Pons (tissue), 1 donor: ENCODE measurements at regions not wholly inside any gene's neighbourhood (a gene's known extent, or its start where the extent isn't known, plus 50 kb on each side); places are given as distances from the start of the nearest gene placed in this dataset.
"Not testable (repeated sequence)": the region's sequence is repeated elsewhere in the genome, so short reads cannot be mapped to it uniquely, and the experiment has no call there.

Experiments used
- DNase-seq: peaks from one replicate; pipeline ENCODE4 v3.0.0-alpha.2; 2016; ENCODE audit warnings: low spot score

GRCh38 chr5:86671536-86671935 lies 53.8 kb downstream of the COX7C start:
- no peak for DNase-seq

GRCh38 chr5:86674069-86674468 lies 56.3 kb downstream of the COX7C start:
- no peak for DNase-seq

- no peak for DNase-seq
Observed at GRCh38 chr5:86675311-86675710, 57.6 kb downstream of the COX7C start.

GRCh38 chr5:86679529-86679928 lies 61.8 kb downstream of the COX7C start:
- peak; percentile 64 for DNase-seq

GRCh38 chr5:86679949-86680348 lies 62.2 kb downstream of the COX7C start:
- DNase-seq: no peak

GRCh38 chr5:86684222-86684621 lies 66.5 kb downstream of the COX7C start:
- no peak for DNase-seq

GRCh38 chr5:86686046-86686445 lies 68.3 kb downstream of the COX7C start:
- DNase-seq: no peak

GRCh38 chr5:86688406-86688805 lies 70.7 kb downstream of the COX7C start:
- DNase-seq: no peak

GRCh38 chr5:86689103-86689729 lies 71.5 kb downstream of the COX7C start:
- DNase-seq: no peak

- no peak for DNase-seq
Observed at GRCh38 chr5:86709157-86709881, 91.6 kb downstream of the COX7C start.

GRCh38 chr5:86716121-86716520 lies 98.4 kb downstream of the COX7C start:
- no peak for DNase-seq

- DNase-seq: not testable (repeated sequence)
Observed at GRCh38 chr5:86731319-86732117, 113.8 kb downstream of the COX7C start.

- no peak for DNase-seq
Observed at GRCh38 chr5:86735370-86735769, 117.6 kb downstream of the COX7C start.

GRCh38 chr5:86737579-86737978 lies 119.8 kb downstream of the COX7C start:
- no peak for DNase-seq

- no peak for DNase-seq
Observed at GRCh38 chr5:86748538-86749105, 130.9 kb downstream of the COX7C start.

GRCh38 chr5:86749841-86750240 lies 132.1 kb downstream of the COX7C start:
- no peak for DNase-seq

- DNase-seq: no peak
Observed at GRCh38 chr5:86756839-86757238, 139.1 kb downstream of the COX7C start.

- no peak for DNase-seq
Observed at GRCh38 chr5:86757824-86758223, 140.1 kb downstream of the COX7C start.

GRCh38 chr5:86760661-86761060 lies 142.9 kb downstream of the COX7C start:
- DNase-seq: no peak

GRCh38 chr5:86763929-86764328 lies 146.2 kb downstream of the COX7C start:
- DNase-seq: no peak

GRCh38 chr5:86765778-86766502 lies 148.2 kb downstream of the COX7C start:
- no peak for DNase-seq

- no peak for DNase-seq
Observed at GRCh38 chr5:86768699-86769202, 151.0 kb downstream of the COX7C start.
